ENCODE measurements at regions not wholly inside any gene's neighbourhood (a gene's known extent, or its start where the extent isn't known, plus 50 kb on each side); places are given as distances from the start of the nearest gene placed in this dataset.

GRCh38 chr3:34292605-34293300 lies 494.3 kb downstream of the PDCD6IP start:
- TF ChIP-seq RAD21 (conservative IDR thresholded peaks at IDR 0.05) (no peak), CTCF (IDR thresholded peaks at IDR 0.05; ENCODE audit: poor library complexity, severe bottlenecking) (no peak)

All from neural cell (in vitro differentiated cells).